Islet of Langerhans (tissue), 1 donor: ENCODE measurements at regions not wholly inside any gene's neighbourhood (a gene's known extent, or its start where the extent isn't known, plus 50 kb on each side); places are given as distances from the start of the nearest gene placed in this dataset.

Experiments
- FAIRE-seq: peaks from one replicate; lab custom pipeline; 2011; peaks lifted over from hg19 to GRCh38; lab: Jason Lieb, UNC

GRCh38 chr13:47826471-47826870, 174.6 kb downstream of the SUCLA2 start:
- no peak for FAIRE-seq

- no peak for FAIRE-seq
Measured at GRCh38 chr13:47822036-47822435, 179.0 kb downstream of the SUCLA2 start.

- FAIRE-seq, result no peak
Measured at GRCh38 chr13:47816831-47817230, 184.2 kb downstream of the SUCLA2 start.

- FAIRE-seq, result no peak
Measured at GRCh38 chr13:47813718-47814117, 187.4 kb downstream of the SUCLA2 start.

- no peak for FAIRE-seq
Measured at GRCh38 chr13:47809411-47809810, 191.7 kb downstream of the SUCLA2 start.

- no peak for FAIRE-seq
Measured at GRCh38 chr13:47803131-47803530, 197.9 kb downstream of the SUCLA2 start.

- FAIRE-seq, result no peak
Measured at GRCh38 chr13:47801555-47801954, 199.5 kb downstream of the SUCLA2 start.

GRCh38 chr13:47800593-47800992, 200.5 kb downstream of the SUCLA2 start:
- FAIRE-seq, result no peak

- FAIRE-seq, result no peak
Measured at GRCh38 chr13:47798906-47799305, 202.2 kb downstream of the SUCLA2 start.

GRCh38 chr13:47798194-47798593, 202.9 kb downstream of the SUCLA2 start:
- FAIRE-seq, result no peak

- FAIRE-seq, result no peak
Measured at GRCh38 chr13:47796816-47797215, 204.3 kb downstream of the SUCLA2 start.

- no peak for FAIRE-seq
Measured at GRCh38 chr13:47794963-47795362, 206.1 kb downstream of the SUCLA2 start.

- no peak for FAIRE-seq
Measured at GRCh38 chr13:47790755-47791154, 210.3 kb downstream of the SUCLA2 start.

GRCh38 chr13:47788844-47789243, 212.2 kb downstream of the SUCLA2 start:
- FAIRE-seq, result no peak

GRCh38 chr13:47774671-47774994, 226.4 kb downstream of the SUCLA2 start:
- FAIRE-seq, result no peak

GRCh38 chr13:47764817-47765216, 236.3 kb downstream of the SUCLA2 start:
- no peak for FAIRE-seq

- FAIRE-seq, result no peak
Measured at GRCh38 chr13:47757466-47758080, 243.5 kb downstream of the SUCLA2 start.

- FAIRE-seq, result no peak
Measured at GRCh38 chr13:47747901-47748300, 253.2 kb downstream of the SUCLA2 start.

- FAIRE-seq, result no peak
Measured at GRCh38 chr13:47726394-47726793, 274.7 kb downstream of the SUCLA2 start.

- FAIRE-seq, result no peak
Measured at GRCh38 chr13:47723898-47724297, 277.2 kb downstream of the SUCLA2 start.

- FAIRE-seq, result no peak
Measured at GRCh38 chr13:47719164-47719563, 281.9 kb downstream of the SUCLA2 start.

GRCh38 chr13:47718556-47718955, 282.5 kb downstream of the SUCLA2 start:
- FAIRE-seq, result no peak

GRCh38 chr13:47708386-47708785, 292.7 kb downstream of the SUCLA2 start:
- FAIRE-seq, result no peak

GRCh38 chr13:47707414-47707813, 293.7 kb downstream of the SUCLA2 start:
- no peak for FAIRE-seq

GRCh38 chr13:47705185-47705584, 295.9 kb downstream of the SUCLA2 start:
- no peak for FAIRE-seq
